ENCODE measurements at regions not wholly inside any gene's neighbourhood (a gene's known extent, or its start where the extent isn't known, plus 50 kb on each side); places are given as distances from the start of the nearest gene placed in this dataset.

DNA sequence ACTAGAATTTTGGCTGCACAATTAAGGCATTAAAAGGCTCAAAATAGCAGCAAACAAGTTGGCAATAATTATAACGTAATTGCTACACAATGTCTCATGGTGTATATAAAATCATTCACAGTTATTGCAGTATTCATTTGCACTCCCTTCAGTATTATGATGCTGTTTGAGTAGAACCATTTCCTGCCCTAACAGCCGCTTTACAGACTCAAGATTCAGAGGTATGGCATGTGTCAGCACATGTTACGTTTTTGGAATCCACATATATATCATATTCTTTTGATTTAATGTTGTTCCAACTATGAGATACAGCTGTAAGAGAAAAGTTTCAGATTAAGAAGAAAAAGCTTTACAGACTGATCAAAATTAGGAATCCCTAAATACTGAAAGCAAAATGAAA is 56.3 kb upstream of the NCKAP5 start:
- TF ChIP-seq, protein P1, sequence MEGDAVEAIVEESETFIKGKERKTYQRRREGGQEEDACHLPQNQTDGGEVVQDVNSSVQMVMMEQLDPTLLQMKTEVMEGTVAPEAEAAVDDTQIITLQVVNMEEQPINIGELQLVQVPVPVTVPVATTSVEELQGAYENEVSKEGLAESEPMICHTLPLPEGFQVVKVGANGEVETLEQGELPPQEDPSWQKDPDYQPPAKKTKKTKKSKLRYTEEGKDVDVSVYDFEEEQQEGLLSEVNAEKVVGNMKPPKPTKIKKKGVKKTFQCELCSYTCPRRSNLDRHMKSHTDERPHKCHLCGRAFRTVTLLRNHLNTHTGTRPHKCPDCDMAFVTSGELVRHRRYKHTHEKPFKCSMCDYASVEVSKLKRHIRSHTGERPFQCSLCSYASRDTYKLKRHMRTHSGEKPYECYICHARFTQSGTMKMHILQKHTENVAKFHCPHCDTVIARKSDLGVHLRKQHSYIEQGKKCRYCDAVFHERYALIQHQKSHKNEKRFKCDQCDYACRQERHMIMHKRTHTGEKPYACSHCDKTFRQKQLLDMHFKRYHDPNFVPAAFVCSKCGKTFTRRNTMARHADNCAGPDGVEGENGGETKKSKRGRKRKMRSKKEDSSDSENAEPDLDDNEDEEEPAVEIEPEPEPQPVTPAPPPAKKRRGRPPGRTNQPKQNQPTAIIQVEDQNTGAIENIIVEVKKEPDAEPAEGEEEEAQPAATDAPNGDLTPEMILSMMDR (conservative IDR thresholded peaks at IDR 0.05; ENCODE audit: low read depth, low read length): no peak
- no peak for TF ChIP-seq EZH2 (IDR thresholded peaks at IDR 0.05; ENCODE audit: borderline replicate concordance, low read depth, low read length, poor library complexity, severe bottlenecking)

Data from A673 (cell line).